OCI-LY1 (cell line): ENCODE measurements at regions not wholly inside any gene's neighbourhood (a gene's known extent, or its start where the extent isn't known, plus 50 kb on each side); places are given as distances from the start of the nearest gene placed in this dataset.

Experiments used
- EZH2 ChIP-seq: fragments of 200-600 bp; sonication (generic), shearing (Covaris generic); IDR thresholded peaks from 2 replicates; pipeline ENCODE4 v1.8.0; 2017; ENCODE audit warnings: borderline replicate concordance, mixed run types, mild to moderate bottlenecking, antibody characterized with exemption, low read length, moderate library complexity, mixed read lengths
- TF ChIP-seq, protein P1 (sequence below): fragments of 200-600 bp; sonication (generic), shearing (Covaris generic); IDR thresholded peaks from 2 replicates; pipeline ENCODE4 v1.5.1; 2017; ENCODE audit warnings: mild to moderate bottlenecking, antibody characterized with exemption, low read length, moderate library complexity, mixed read lengths

DNA sequence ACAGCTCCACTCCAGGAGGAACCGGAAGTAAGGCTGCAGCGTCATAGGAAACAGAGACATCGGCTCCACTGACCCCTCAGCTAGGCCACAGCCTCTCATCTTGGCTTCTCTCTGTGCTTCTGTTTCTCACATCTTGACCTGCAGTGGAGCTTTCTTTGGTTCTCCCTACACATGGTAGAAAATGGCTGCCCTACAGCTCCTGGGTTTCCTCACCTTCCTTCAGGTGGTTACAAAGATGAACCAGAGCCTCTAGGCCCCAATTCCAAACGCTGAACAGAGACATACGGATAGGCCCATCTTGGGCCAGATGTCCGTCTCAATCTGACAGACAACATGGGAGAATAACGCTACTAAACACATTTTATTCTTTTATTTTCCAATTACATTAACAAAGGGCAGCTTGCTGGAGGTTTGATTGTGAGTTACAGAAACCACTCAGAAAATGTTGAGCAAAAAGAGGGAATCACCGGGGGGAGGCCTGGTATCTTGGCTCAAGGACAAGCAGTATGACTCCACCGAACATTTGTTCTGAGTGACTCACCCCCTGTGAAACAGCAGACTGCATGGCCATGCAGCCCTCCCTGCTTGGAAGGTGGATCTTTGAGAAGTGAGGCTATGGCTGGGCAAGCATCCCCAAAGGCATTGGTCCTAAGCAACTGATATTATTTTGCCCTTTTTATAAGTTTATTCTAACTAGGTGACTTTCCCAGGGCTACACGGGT lies 303.5 kb downstream of the CDCA7 start:
- TF ChIP-seq, protein P1, sequence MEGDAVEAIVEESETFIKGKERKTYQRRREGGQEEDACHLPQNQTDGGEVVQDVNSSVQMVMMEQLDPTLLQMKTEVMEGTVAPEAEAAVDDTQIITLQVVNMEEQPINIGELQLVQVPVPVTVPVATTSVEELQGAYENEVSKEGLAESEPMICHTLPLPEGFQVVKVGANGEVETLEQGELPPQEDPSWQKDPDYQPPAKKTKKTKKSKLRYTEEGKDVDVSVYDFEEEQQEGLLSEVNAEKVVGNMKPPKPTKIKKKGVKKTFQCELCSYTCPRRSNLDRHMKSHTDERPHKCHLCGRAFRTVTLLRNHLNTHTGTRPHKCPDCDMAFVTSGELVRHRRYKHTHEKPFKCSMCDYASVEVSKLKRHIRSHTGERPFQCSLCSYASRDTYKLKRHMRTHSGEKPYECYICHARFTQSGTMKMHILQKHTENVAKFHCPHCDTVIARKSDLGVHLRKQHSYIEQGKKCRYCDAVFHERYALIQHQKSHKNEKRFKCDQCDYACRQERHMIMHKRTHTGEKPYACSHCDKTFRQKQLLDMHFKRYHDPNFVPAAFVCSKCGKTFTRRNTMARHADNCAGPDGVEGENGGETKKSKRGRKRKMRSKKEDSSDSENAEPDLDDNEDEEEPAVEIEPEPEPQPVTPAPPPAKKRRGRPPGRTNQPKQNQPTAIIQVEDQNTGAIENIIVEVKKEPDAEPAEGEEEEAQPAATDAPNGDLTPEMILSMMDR: no peak
- no peak for TF ChIP-seq EZH2
